Thyroid gland (tissue), 4 donors: ENCODE measurements at regions not wholly inside any gene's neighbourhood (a gene's known extent, or its start where the extent isn't known, plus 50 kb on each side); places are given as distances from the start of the nearest gene placed in this dataset.
"Not testable (repeated sequence)": the region's sequence is repeated elsewhere in the genome, so short reads cannot be mapped to it uniquely, and the experiment has no call there.

Source experiments
- POLR2A ChIP-seq, 2 donors: fragments of 450-650 bp; IDR thresholded peaks; one replicate each; pipeline ENCODE4 v1.6.1; 2017; ENCODE audit warnings: antibody characterized with exemption in 2 of 2, mild to moderate bottlenecking in 2 of 2, moderate library complexity in 1 of 2
- TF ChIP-seq, protein P1 (sequence below), 6 experiments: fragments of 200-600 bp in 3 of 6; fragments of 450-650 bp in 3 of 6; sonication (generic) in 3 of 6; IDR thresholded peaks; one replicate each; pipeline ENCODE4 v1.5.1; 2016 to 2019; ENCODE audit warnings: antibody characterized with exemption in 6 of 6, mild to moderate bottlenecking in 2 of 6, inconsistent platforms in 1 of 6, moderate library complexity in 1 of 6

DNA sequence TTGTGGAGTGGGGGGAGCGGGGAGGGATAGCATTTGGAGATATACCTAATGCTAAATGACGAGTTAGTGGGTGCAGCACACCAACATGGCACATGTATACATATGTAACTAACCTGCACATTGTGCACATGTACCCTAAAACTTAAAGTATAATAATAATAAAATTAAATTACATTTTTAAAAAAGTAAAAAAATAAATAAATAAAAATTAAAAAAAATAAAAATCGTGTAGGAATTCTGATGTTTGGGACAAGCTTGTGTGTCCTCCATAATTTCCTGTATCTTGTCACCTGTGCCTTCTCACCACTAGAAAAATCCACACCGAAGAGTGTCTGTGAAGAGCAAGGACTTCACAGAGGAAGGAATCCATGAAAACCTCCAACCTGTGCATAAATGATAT is 400.5 kb upstream of the MGMT start:
- TF ChIP-seq, protein P1, sequence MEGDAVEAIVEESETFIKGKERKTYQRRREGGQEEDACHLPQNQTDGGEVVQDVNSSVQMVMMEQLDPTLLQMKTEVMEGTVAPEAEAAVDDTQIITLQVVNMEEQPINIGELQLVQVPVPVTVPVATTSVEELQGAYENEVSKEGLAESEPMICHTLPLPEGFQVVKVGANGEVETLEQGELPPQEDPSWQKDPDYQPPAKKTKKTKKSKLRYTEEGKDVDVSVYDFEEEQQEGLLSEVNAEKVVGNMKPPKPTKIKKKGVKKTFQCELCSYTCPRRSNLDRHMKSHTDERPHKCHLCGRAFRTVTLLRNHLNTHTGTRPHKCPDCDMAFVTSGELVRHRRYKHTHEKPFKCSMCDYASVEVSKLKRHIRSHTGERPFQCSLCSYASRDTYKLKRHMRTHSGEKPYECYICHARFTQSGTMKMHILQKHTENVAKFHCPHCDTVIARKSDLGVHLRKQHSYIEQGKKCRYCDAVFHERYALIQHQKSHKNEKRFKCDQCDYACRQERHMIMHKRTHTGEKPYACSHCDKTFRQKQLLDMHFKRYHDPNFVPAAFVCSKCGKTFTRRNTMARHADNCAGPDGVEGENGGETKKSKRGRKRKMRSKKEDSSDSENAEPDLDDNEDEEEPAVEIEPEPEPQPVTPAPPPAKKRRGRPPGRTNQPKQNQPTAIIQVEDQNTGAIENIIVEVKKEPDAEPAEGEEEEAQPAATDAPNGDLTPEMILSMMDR (IDR thresholded peaks at IDR 0.05), result not testable (repeated sequence)
- TF ChIP-seq POLR2A (IDR thresholded peaks at IDR 0.05), result not testable (repeated sequence)
